SJSA1 (cell line): ENCODE measurements at regions not wholly inside any gene's neighbourhood (a gene's known extent, or its start where the extent isn't known, plus 50 kb on each side); places are given as distances from the start of the nearest gene placed in this dataset.
"Not testable (repeated sequence)": the region's sequence is repeated elsewhere in the genome, so short reads cannot be mapped to it uniquely, and the experiment has no call there.

Source experiments
- DNase-seq, 2 experiments: peaks; one replicate each; pipeline ENCODE4 v3.0.0-alpha.2; 2015 to 2020; ENCODE audit warnings: low spot score in 2 of 2, low read depth in 1 of 2
- H3K27ac ChIP-seq: fragments of 250-450 bp; sonication (Bioruptor Pico); 2 replicates; pipeline ENCODE4 v1.5.1; 2020; ENCODE audit warnings: mild to moderate bottlenecking, moderate library complexity
- H3K27me3 ChIP-seq: fragments of 250-450 bp; sonication (Bioruptor Pico); replicated peaks from 2 replicates; pipeline ENCODE4 v1.5.1; 2020; ENCODE audit warnings: mild to moderate bottlenecking, moderate library complexity
- H3K36me3 ChIP-seq: fragments of 250-450 bp; sonication (Bioruptor Pico); 2 replicates; pipeline ENCODE4 v1.5.1; 2020; ENCODE audit warnings: mild to moderate bottlenecking
- H3K4me1 ChIP-seq: fragments of 250-450 bp; sonication (Bioruptor Pico); replicated peaks from 2 replicates; pipeline ENCODE4 v1.6.1; 2021; ENCODE audit warnings: mild to moderate bottlenecking
- H3K4me3 ChIP-seq: fragments of 250-450 bp; sonication (Bioruptor Pico); 2 replicates; pipeline ENCODE4 v1.5.1; 2020; ENCODE audit warnings: mild to moderate bottlenecking
- H3K9me3 ChIP-seq: fragments of 250-450 bp; sonication (Bioruptor Pico); replicated peaks from 2 replicates; pipeline ENCODE4 v1.5.1; 2020; ENCODE audit warnings: mild to moderate bottlenecking

- no peaks in the 10 kb centered on the region for H3K27me3 ChIP-seq
- DNase-seq, result no peak
- H3K4me1 ChIP-seq, result no peaks in the 10 kb centered on the region
- no peak overlapping the region for H3K4me3 ChIP-seq
- H3K36me3 ChIP-seq, result no peaks in the 10 kb centered on the region
- no peaks in the 10 kb centered on the region for H3K9me3 ChIP-seq
- H3K27ac ChIP-seq, result no peak overlapping the region
Observed at GRCh38 chr3:75237477-75237876, 426.7 kb upstream of the FRG2C start.

- H3K4me3 ChIP-seq, H3K27me3 ChIP-seq, H3K4me1 ChIP-seq, H3K9me3 ChIP-seq, DNase-seq, H3K36me3 ChIP-seq, H3K27ac ChIP-seq: not testable (repeated sequence)
Observed at GRCh38 chr3:75241226-75241962, 422.7 kb upstream of the FRG2C start.

- Histone ChIP-seq H3K4me3 (no peak overlapping the region), H3K27ac (no peak overlapping the region)
Observed at GRCh38 chr3:75242012-75242735, 422.0 kb upstream of the FRG2C start.

GRCh38 chr3:75248974-75249373 is 415.2 kb upstream of the FRG2C start:
- Histone ChIP-seq H3K36me3 (no peaks in the 10 kb centered on the region), H3K27ac (no peak overlapping the region), H3K27me3 (no peaks in the 10 kb centered on the region), H3K9me3 (no peaks in the 10 kb centered on the region), H3K4me1 (no peaks in the 10 kb centered on the region), H3K4me3 (no peak overlapping the region)
- no peak for DNase-seq

More at GRCh38 chr3:75242012-75242735, 422.0 kb upstream of the FRG2C start:
- DNase-seq, result no peak
- Histone ChIP-seq H3K27me3 (no peaks in the 10 kb centered on the region), H3K36me3 (no peaks in the 10 kb centered on the region), H3K4me1 (no peaks in the 10 kb centered on the region), H3K9me3 (no peaks in the 10 kb centered on the region)

- Histone ChIP-seq H3K4me3 (no peak overlapping the region), H3K36me3 (no peaks in the 10 kb centered on the region), H3K27ac (no peak overlapping the region), H3K4me1 (no peaks in the 10 kb centered on the region), H3K9me3 (no peaks in the 10 kb centered on the region), H3K27me3 (no peaks in the 10 kb centered on the region)
- no peak for DNase-seq
Observed at GRCh38 chr3:75254685-75255084, 409.4 kb upstream of the FRG2C start.

- H3K4me1 ChIP-seq, H3K27ac ChIP-seq, H3K9me3 ChIP-seq, H3K36me3 ChIP-seq, H3K27me3 ChIP-seq, DNase-seq, H3K4me3 ChIP-seq: not testable (repeated sequence)
Observed at GRCh38 chr3:75258825-75259683, 405.1 kb upstream of the FRG2C start.

GRCh38 chr3:75260975-75261374 is 403.2 kb upstream of the FRG2C start:
- not testable (repeated sequence) for DNase-seq, H3K9me3 ChIP-seq, H3K27ac ChIP-seq, H3K27me3 ChIP-seq, H3K36me3 ChIP-seq, H3K4me3 ChIP-seq, H3K4me1 ChIP-seq

GRCh38 chr3:75262661-75263060 is 401.5 kb upstream of the FRG2C start:
- no peak for DNase-seq
- Histone ChIP-seq H3K27me3 (no peaks in the 10 kb centered on the region), H3K4me1 (no peaks in the 10 kb centered on the region), H3K9me3 (no peaks in the 10 kb centered on the region), H3K4me3 (no peak overlapping the region), H3K27ac (no peak overlapping the region), H3K36me3 (no peaks in the 10 kb centered on the region)

GRCh38 chr3:75265897-75266296 is 398.2 kb upstream of the FRG2C start:
- no peak for DNase-seq
- Histone ChIP-seq H3K27me3 (no peaks in the 10 kb centered on the region), H3K4me1 (no peaks in the 10 kb centered on the region), H3K36me3 (no peaks in the 10 kb centered on the region), H3K4me3 (no peak overlapping the region), H3K27ac (no peak overlapping the region), H3K9me3 (no peaks in the 10 kb centered on the region)

- not testable (repeated sequence) for H3K9me3 ChIP-seq, H3K27ac ChIP-seq, H3K27me3 ChIP-seq, DNase-seq, H3K36me3 ChIP-seq, H3K4me3 ChIP-seq, H3K4me1 ChIP-seq
Observed at GRCh38 chr3:75268576-75268975, 395.6 kb upstream of the FRG2C start.

- not testable (repeated sequence) for H3K27ac ChIP-seq, DNase-seq, H3K4me1 ChIP-seq, H3K9me3 ChIP-seq, H3K27me3 ChIP-seq, H3K36me3 ChIP-seq, H3K4me3 ChIP-seq
Observed at GRCh38 chr3:75272237-75272636, 391.9 kb upstream of the FRG2C start.

- no peak for DNase-seq
- no peak overlapping the region for H3K4me3 ChIP-seq
Observed at GRCh38 chr3:75272691-75273090, 391.4 kb upstream of the FRG2C start.

GRCh38 chr3:75285531-75286148 is 378.5 kb upstream of the FRG2C start:
- H3K36me3 ChIP-seq, H3K4me3 ChIP-seq, H3K4me1 ChIP-seq, H3K27me3 ChIP-seq, H3K9me3 ChIP-seq, DNase-seq, H3K27ac ChIP-seq: not testable (repeated sequence)

More at GRCh38 chr3:75272691-75273090, 391.4 kb upstream of the FRG2C start:
- no peaks in the 10 kb centered on the region for H3K27me3 ChIP-seq
- H3K4me1 ChIP-seq, result no peaks in the 10 kb centered on the region
- H3K36me3 ChIP-seq, result no peaks in the 10 kb centered on the region
- H3K9me3 ChIP-seq, result no peaks in the 10 kb centered on the region
- no peak overlapping the region for H3K27ac ChIP-seq
